ENCODE measurements at regions not wholly inside any gene's neighbourhood (a gene's known extent, or its start where the extent isn't known, plus 50 kb on each side); places are given as distances from the start of the nearest gene placed in this dataset.

DNA sequence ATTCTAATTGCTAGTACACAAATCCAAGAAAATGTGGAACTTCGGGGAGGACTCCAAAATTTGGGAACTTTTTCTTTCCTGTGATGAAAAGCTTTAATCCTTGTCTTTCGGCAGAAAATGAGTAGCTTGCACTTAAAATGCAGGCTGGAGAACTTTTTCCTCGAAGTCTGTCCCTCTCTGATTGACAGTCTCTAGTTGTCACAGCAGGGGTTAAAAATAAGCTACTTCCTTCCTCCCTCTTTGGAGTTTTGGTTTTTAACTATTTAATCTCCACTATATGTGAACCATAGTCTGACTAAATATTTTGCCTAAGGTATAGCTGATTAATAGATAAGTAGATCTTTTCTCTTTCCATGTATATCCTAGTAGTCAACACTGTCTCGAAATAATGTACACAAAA, 66.8 kb upstream of the MBOAT1 start:
- Histone ChIP-seq H4K8ac (ENCODE audit: low read length) (no peak overlapping the region), H3K27me3 (ENCODE audit: control insufficient read depth in 1 of 2, insufficient read depth in 1 of 2, low read length in 2 of 2) (peaks cover 0 to 5% of the 10 kb centered on the region in 2 experiments), H2BK5ac (ENCODE audit: low read depth, low read length, poor library complexity, severe bottlenecking) (no peak overlapping the region), H2BK12ac (ENCODE audit: low read length in 2 of 2) (no peak overlapping the region), H3K23ac (ENCODE audit: low read length in 2 of 2) (no peak overlapping the region), H3K27ac (ENCODE audit: low read length, poor library complexity, severe bottlenecking) (no peak overlapping the region), H3K4me2 (ENCODE audit: low read length, poor library complexity, severe bottlenecking) (no peak overlapping the region), H2BK15ac (ENCODE audit: low read depth, poor library complexity, severe bottlenecking) (no peak overlapping the region), H2AK5ac (ENCODE audit: low read length, severe bottlenecking) (no peak overlapping the region), H2BK120ac (ENCODE audit: low read depth, low read length) (no peak overlapping the region), H2AFZ (ENCODE audit: low read depth, low read length) (no peak overlapping the region), H3K4me3 (ENCODE audit: insufficient read depth in 1 of 2, low read depth in 1 of 2, low read length in 2 of 2) (no peak overlapping the region), H3K18ac (ENCODE audit: low read depth in 1 of 2, low read length in 2 of 2) (no peak overlapping the region), H3K36me3 (ENCODE audit: control insufficient read depth in 1 of 2, insufficient read depth in 2 of 2, low read depth in 1 of 2, low read length in 2 of 2) (no peaks in the 10 kb centered on the region), H3K79me1 (replicated peaks; ENCODE audit: low read length, poor library complexity, severe bottlenecking) (no peaks in the 10 kb centered on the region), H3K9me3 (ENCODE audit: control insufficient read depth, low read length) (peaks cover 5% of the 10 kb centered on the region), H3K14ac (ENCODE audit: low read length in 2 of 2) (no peak overlapping the region), H3K9ac (ENCODE audit: low read length) (no peak overlapping the region), H4K91ac (ENCODE audit: low read length) (no peak overlapping the region), H3K4me1 (ENCODE audit: control insufficient read depth, insufficient read depth, low read depth, low read length) (no peaks in the 10 kb centered on the region), H3K4ac (ENCODE audit: low read depth in 1 of 2, low read length in 2 of 2) (no peak overlapping the region)
- DNase-seq, result no peak
- WGBS, result 89% methylated on average over 3 of the region's 4 CpGs

DNA sequence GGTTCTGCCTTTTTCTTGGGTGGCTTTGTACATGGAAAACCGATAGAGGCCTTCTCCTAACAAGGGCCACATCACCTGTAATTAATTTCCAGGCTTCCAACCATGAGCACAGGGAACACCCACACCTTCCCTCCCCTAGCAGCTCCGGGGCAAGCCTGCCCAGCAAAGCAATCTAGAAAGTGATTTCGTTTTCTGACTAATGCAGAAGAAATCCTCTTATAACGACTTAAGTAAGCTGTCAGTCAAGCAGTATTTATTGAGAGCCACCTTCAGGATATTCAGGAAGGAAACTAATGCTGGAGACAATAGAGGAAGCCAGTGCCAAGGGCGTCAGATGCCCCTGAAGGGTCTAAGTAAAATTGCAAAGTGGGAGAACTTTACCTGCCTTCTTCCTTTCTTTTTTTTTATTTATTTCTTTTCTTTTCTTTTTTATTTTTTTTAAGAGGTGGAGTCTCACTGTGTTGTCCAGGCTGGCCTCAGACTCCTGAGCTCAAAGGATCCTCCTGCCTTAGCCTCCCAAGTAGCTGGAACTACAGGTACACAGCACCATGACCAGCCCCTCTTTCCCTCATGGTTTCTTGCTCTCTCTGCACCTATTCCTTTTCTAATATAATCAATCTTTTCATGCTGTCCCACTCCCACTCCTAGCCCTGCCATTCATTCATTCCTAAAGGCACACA, 67.5 kb upstream of the MBOAT1 start:
- Histone ChIP-seq H2AK5ac (ENCODE audit: low read length, severe bottlenecking) (no peak overlapping the region), H2BK5ac (ENCODE audit: low read depth, low read length, poor library complexity, severe bottlenecking) (no peak overlapping the region), H2AFZ (ENCODE audit: low read depth, low read length) (no peak overlapping the region), H3K9ac (ENCODE audit: low read length) (no peak overlapping the region), H3K27ac (ENCODE audit: low read length, poor library complexity, severe bottlenecking) (no peak overlapping the region), H4K8ac (ENCODE audit: low read length) (no peak overlapping the region), H3K4me1 (ENCODE audit: control insufficient read depth, insufficient read depth, low read depth, low read length) (no peaks in the 10 kb centered on the region), H3K4ac (ENCODE audit: low read depth in 1 of 2, low read length in 2 of 2) (no peak overlapping the region), H3K36me3 (ENCODE audit: control insufficient read depth in 1 of 2, insufficient read depth in 2 of 2, low read depth in 1 of 2, low read length in 2 of 2) (no peaks in the 10 kb centered on the region), H3K18ac (ENCODE audit: low read depth in 1 of 2, low read length in 2 of 2) (no peak overlapping the region), H2BK120ac (ENCODE audit: low read depth, low read length) (no peak overlapping the region), H2BK15ac (ENCODE audit: low read depth, poor library complexity, severe bottlenecking) (no peak overlapping the region), H3K4me3 (ENCODE audit: insufficient read depth in 1 of 2, low read depth in 1 of 2, low read length in 2 of 2) (no peak overlapping the region), H3K79me1 (replicated peaks; ENCODE audit: low read length, poor library complexity, severe bottlenecking) (no peaks in the 10 kb centered on the region), H2BK12ac (ENCODE audit: low read length in 2 of 2) (no peak overlapping the region), H3K4me2 (ENCODE audit: low read length, poor library complexity, severe bottlenecking) (no peak overlapping the region), H3K23ac (ENCODE audit: low read length in 2 of 2) (no peak overlapping the region), H3K9me3 (ENCODE audit: control insufficient read depth, low read length) (peaks cover 5% of the 10 kb centered on the region), H4K91ac (ENCODE audit: low read length) (no peak overlapping the region), H3K14ac (ENCODE audit: low read length in 2 of 2) (no peak overlapping the region), H3K27me3 (ENCODE audit: control insufficient read depth in 1 of 2, insufficient read depth in 1 of 2, low read length in 2 of 2) (peaks cover 0 to 5% of the 10 kb centered on the region in 2 experiments)
- 44% methylated on average over 4 of the region's 5 CpGs for WGBS
- DNase-seq, result no peak

DNA sequence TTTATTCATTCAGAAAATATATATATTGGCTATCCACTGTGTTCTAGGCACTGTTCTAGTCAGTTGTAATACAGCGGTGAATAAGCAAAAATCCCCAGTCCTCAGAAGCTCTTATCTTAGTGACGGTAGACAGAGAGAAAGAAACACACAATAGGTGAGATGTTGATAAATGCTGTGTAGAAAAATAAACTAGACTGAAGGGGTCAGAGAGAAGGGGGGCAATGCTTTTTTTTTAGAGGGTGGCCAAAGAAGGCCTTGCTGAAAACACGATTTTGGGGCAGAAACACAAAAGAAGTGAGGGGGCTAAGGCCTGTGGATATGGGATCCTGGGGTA, 68.0 kb upstream of the MBOAT1 start:
- H2AK5ac ChIP-seq (ENCODE audit: low read length, severe bottlenecking), result no peak overlapping the region
- H3K36me3 ChIP-seq (ENCODE audit: control insufficient read depth in 1 of 2, insufficient read depth in 2 of 2, low read depth in 1 of 2, low read length in 2 of 2), result no peaks in the 10 kb centered on the region
- no peak overlapping the region for H3K18ac ChIP-seq (ENCODE audit: low read depth in 1 of 2, low read length in 2 of 2)
- H4K8ac ChIP-seq (ENCODE audit: low read length), result no peak overlapping the region
- H2BK120ac ChIP-seq (ENCODE audit: low read depth, low read length), result no peak overlapping the region
- no peak overlapping the region for H3K23ac ChIP-seq (ENCODE audit: low read length in 2 of 2)
- no peak overlapping the region for H2AFZ ChIP-seq (ENCODE audit: low read depth, low read length)
- DNase-seq, result no peak
- 82% methylated on average over 3 of the region's 3 CpGs for WGBS
- no peaks in the 10 kb centered on the region for H3K79me1 ChIP-seq (replicated peaks; ENCODE audit: low read length, poor library complexity, severe bottlenecking)
- H2BK5ac ChIP-seq (ENCODE audit: low read depth, low read length, poor library complexity, severe bottlenecking), result no peak overlapping the region
- no peak overlapping the region for H3K4me2 ChIP-seq (ENCODE audit: low read length, poor library complexity, severe bottlenecking)
- peaks cover 5% of the 10 kb centered on the region for H3K9me3 ChIP-seq (ENCODE audit: control insufficient read depth, low read length)
- H3K14ac ChIP-seq (ENCODE audit: low read length in 2 of 2), result no peak overlapping the region
- H3K9ac ChIP-seq (ENCODE audit: low read length), result no peak overlapping the region
- H3K4me1 ChIP-seq (ENCODE audit: control insufficient read depth, insufficient read depth, low read depth, low read length), result no peaks in the 10 kb centered on the region
- H4K91ac ChIP-seq (ENCODE audit: low read length), result no peak overlapping the region
- H3K27me3 ChIP-seq (ENCODE audit: control insufficient read depth in 1 of 2, insufficient read depth in 1 of 2, low read length in 2 of 2), result peaks cover 0 to 5% of the 10 kb centered on the region in 2 experiments
- H3K27ac ChIP-seq (ENCODE audit: low read length, poor library complexity, severe bottlenecking), result no peak overlapping the region
- H2BK15ac ChIP-seq (ENCODE audit: low read depth, poor library complexity, severe bottlenecking), result no peak overlapping the region
- no peak overlapping the region for H3K4me3 ChIP-seq (ENCODE audit: insufficient read depth in 1 of 2, low read depth in 1 of 2, low read length in 2 of 2)
- H2BK12ac ChIP-seq (ENCODE audit: low read length in 2 of 2), result no peak overlapping the region
- no peak overlapping the region for H3K4ac ChIP-seq (ENCODE audit: low read depth in 1 of 2, low read length in 2 of 2)

DNA sequence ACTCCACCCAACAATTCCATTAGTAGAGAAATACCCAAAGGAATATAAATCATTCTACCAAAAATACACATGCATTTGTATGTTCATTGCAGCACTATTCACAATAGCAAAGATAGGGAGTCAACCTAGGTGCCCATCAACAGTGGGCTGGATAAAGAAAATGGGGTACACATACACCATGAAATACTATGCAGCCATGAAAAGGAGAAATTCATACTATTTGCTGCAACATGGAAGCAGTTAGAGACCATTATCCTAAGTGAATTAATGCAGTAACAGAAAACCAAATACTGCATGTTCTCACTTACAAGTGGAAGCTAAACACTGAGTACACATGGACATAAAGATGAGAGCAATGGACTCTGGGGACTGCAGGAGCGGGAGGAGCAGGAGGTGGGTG, 72.4 kb upstream of the MBOAT1 start:
- no peak overlapping the region for H4K91ac ChIP-seq (ENCODE audit: low read length)
- no peak overlapping the region for H2AFZ ChIP-seq (ENCODE audit: low read depth, low read length)
- H3K4ac ChIP-seq (ENCODE audit: low read depth in 1 of 2, low read length in 2 of 2), result no peak overlapping the region
- H2BK15ac ChIP-seq (ENCODE audit: low read depth, poor library complexity, severe bottlenecking), result no peak overlapping the region
- WGBS, result 75% methylated on average over 1 of the region's 1 CpG
- H3K4me3 ChIP-seq (ENCODE audit: insufficient read depth in 1 of 2, low read depth in 1 of 2, low read length in 2 of 2), result no peak overlapping the region
- peak overlapping the region in 1 of 2 experiments; percentile 52 for H3K23ac ChIP-seq (ENCODE audit: low read length in 2 of 2)
- H3K18ac ChIP-seq (ENCODE audit: low read depth in 1 of 2, low read length in 2 of 2), result no peak overlapping the region
- H3K36me3 ChIP-seq (ENCODE audit: control insufficient read depth in 1 of 2, insufficient read depth in 2 of 2, low read depth in 1 of 2, low read length in 2 of 2), result no peaks in the 10 kb centered on the region
- H2BK120ac ChIP-seq (ENCODE audit: low read depth, low read length), result no peak overlapping the region
- H3K9ac ChIP-seq (ENCODE audit: low read length), result no peak overlapping the region
- H4K8ac ChIP-seq (ENCODE audit: low read length), result no peak overlapping the region
- no peak overlapping the region for H3K14ac ChIP-seq (ENCODE audit: low read length in 2 of 2)
- H3K4me2 ChIP-seq (ENCODE audit: low read length, poor library complexity, severe bottlenecking), result no peak overlapping the region
- H3K27ac ChIP-seq (ENCODE audit: low read length, poor library complexity, severe bottlenecking), result no peak overlapping the region
- DNase-seq, result no peak
- H3K79me1 ChIP-seq (replicated peaks; ENCODE audit: low read length, poor library complexity, severe bottlenecking), result no peaks in the 10 kb centered on the region
- H2BK12ac ChIP-seq (ENCODE audit: low read length in 2 of 2), result no peak overlapping the region
- peaks cover 0 to 5% of the 10 kb centered on the region in 2 experiments for H3K27me3 ChIP-seq (ENCODE audit: control insufficient read depth in 1 of 2, insufficient read depth in 1 of 2, low read length in 2 of 2)
- H3K4me1 ChIP-seq (ENCODE audit: control insufficient read depth, insufficient read depth, low read depth, low read length), result no peaks in the 10 kb centered on the region
- no peak overlapping the region for H2AK5ac ChIP-seq (ENCODE audit: low read length, severe bottlenecking)
- H2BK5ac ChIP-seq (ENCODE audit: low read depth, low read length, poor library complexity, severe bottlenecking), result no peak overlapping the region
- peaks cover 5% of the 10 kb centered on the region for H3K9me3 ChIP-seq (ENCODE audit: control insufficient read depth, low read length)

All from mesenchymal stem cell (in vitro differentiated cells and primary cell).